Activated T-helper 17 cell treated with anti-CD3 and anti-CD28 coated beads, Interleukin-2, amount 50 U/mL, for 72 hours (primary cell): ENCODE measurements at regions not wholly inside any gene's neighbourhood (a gene's known extent, or its start where the extent isn't known, plus 50 kb on each side); places are given as distances from the start of the nearest gene placed in this dataset.

Source experiments
- ATAC-seq: fragments of 150-1000 bp; cut with Tn5 transposase; replicated peaks from 2 replicates; pipeline ENCODE4 v1.10.0; 2021; ENCODE audit warnings: mild to moderate bottlenecking, moderate library complexity
- H3K27ac Mint-ChIP-seq: one replicate; pipeline ENCODE4 v1.8.0; 2022; ENCODE audit warnings: mixed read lengths
- H3K27me3 Mint-ChIP-seq: one replicate; pipeline ENCODE4 v1.8.0; 2022; ENCODE audit warnings: mixed read lengths
- H3K36me3 Mint-ChIP-seq: one replicate; pipeline ENCODE4 v1.8.0; 2022; ENCODE audit warnings: low read depth, mild to moderate bottlenecking, mixed read lengths
- H3K4me1 Mint-ChIP-seq: one replicate; pipeline ENCODE4 v1.8.0; 2022; ENCODE audit warnings: mixed read lengths
- H3K4me3 Mint-ChIP-seq: one replicate; pipeline ENCODE4 v1.8.0; 2022; ENCODE audit warnings: mild to moderate bottlenecking, mixed read lengths
- H3K9me3 Mint-ChIP-seq: one replicate; pipeline ENCODE4 v1.8.0; 2022; ENCODE audit warnings: mixed read lengths

- no peaks in the 10 kb centered on the region for H3K36me3 Mint-ChIP-seq
- ATAC-seq = no peak
- no peaks in the 10 kb centered on the region for H3K27me3 Mint-ChIP-seq
- H3K27ac Mint-ChIP-seq = no peak overlapping the region
- H3K9me3 Mint-ChIP-seq = no peaks in the 10 kb centered on the region
- H3K4me1 Mint-ChIP-seq = no peaks in the 10 kb centered on the region
- no peak overlapping the region for H3K4me3 Mint-ChIP-seq
Measured at GRCh38 chrX:20796450-20796849, 529.7 kb upstream of the RPS6KA3 start.

GRCh38 chrX:20789103-20789502 is 522.4 kb upstream of the RPS6KA3 start:
- Mint-ChIP-seq H3K9me3 (no peaks in the 10 kb centered on the region), H3K36me3 (no peaks in the 10 kb centered on the region), H3K4me1 (no peaks in the 10 kb centered on the region), H3K27ac (no peak overlapping the region), H3K4me3 (no peak overlapping the region), H3K27me3 (no peaks in the 10 kb centered on the region)
- no peak for ATAC-seq

DNA sequence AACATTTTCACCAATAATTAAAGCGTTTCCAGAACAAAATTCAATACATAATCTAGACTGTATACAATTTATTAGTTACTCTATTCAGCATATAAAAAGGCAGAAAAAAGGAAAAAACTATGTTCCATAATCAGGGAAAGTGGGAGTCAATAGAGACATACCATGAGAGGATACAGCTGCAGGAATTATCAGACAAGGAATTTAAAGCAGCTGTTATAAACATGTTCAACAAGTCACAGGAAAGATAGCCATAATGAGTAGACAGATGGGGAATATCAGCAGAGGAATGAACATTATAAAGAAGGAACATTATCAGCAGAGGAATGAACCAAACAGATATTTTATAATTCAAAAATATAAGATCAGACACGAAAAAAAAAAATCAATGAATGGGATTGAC is 500.6 kb upstream of the RPS6KA3 start:
- no peaks in the 10 kb centered on the region for H3K9me3 Mint-ChIP-seq
- no peak overlapping the region for H3K4me3 Mint-ChIP-seq
- no peak overlapping the region for H3K27ac Mint-ChIP-seq
- H3K36me3 Mint-ChIP-seq = no peaks in the 10 kb centered on the region
- no peak for ATAC-seq
- no peaks in the 10 kb centered on the region for H3K4me1 Mint-ChIP-seq
- peaks cover 3% of the 10 kb centered on the region for H3K27me3 Mint-ChIP-seq

DNA sequence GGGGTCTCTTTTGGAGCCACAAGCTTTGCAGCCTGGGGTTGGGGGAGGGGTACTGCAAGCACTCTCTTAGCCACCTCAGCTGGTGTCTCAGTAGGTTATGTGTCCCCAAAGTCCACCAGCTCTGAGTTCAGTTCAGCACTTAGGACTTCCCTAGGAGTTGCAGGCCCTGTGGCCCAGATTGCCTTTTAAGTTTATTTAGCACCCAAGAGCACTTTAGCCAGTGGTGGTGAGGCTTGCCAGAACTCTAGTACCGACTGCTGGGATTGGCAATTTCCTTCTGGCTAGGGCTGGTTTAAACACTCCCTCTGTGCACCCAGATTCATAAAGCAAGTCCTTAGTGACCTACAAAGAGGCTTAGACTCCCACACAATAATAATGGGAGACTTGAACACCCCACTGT is 489.9 kb upstream of the RPS6KA3 start:
- H3K27me3 Mint-ChIP-seq = peaks cover 4% of the 10 kb centered on the region
- H3K27ac Mint-ChIP-seq = no peak overlapping the region
- ATAC-seq = no peak
- no peaks in the 10 kb centered on the region for H3K36me3 Mint-ChIP-seq
- no peaks in the 10 kb centered on the region for H3K9me3 Mint-ChIP-seq
- H3K4me1 Mint-ChIP-seq = no peaks in the 10 kb centered on the region
- H3K4me3 Mint-ChIP-seq = no peak overlapping the region

DNA sequence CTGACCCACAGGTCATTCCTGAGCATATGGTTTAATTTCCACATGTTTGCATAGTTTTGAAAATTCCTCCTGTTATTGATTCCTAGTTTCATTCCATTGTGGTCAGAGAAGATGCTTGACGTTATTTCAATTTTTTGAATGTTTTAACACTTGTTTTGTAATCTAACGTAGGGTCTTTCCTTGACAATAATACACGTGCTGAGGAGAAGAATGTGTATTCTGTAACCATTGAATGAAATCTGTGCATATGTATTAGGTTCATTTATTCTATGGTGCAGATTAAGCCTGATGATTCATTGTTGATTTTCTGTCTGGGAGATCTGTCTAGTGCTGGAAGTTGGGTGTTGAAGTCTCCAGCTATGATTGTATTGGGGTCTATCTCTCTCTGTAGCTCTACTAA is 486.4 kb upstream of the RPS6KA3 start:
- Mint-ChIP-seq H3K9me3 (no peaks in the 10 kb centered on the region), H3K36me3 (no peaks in the 10 kb centered on the region), H3K4me3 (no peak overlapping the region), H3K27ac (no peak overlapping the region), H3K27me3 (peaks cover 4% of the 10 kb centered on the region), H3K4me1 (no peaks in the 10 kb centered on the region)
- ATAC-seq = no peak

DNA sequence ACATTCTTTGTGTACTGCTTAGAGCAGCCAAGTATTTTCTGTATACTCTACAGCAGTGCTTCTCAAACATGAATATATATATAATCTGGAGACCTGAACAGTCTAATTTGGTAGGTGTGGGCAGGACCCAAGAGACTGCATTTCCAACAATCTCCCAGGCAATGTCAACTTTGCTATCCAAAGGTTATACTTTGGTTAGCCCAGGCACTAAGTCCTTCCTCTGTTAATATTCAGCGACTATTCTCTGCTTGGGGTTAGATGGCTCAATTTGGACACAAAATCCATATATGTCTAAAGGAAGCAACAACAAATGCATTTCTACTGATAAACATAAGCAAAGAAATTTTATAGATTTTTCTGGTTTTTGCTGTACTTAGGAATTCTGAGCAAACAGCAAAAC is 480.0 kb upstream of the RPS6KA3 start:
- Mint-ChIP-seq H3K4me3 (no peak overlapping the region), H3K4me1 (no peaks in the 10 kb centered on the region), H3K27me3 (peaks cover 2% of the 10 kb centered on the region), H3K9me3 (no peaks in the 10 kb centered on the region), H3K27ac (no peak overlapping the region), H3K36me3 (no peaks in the 10 kb centered on the region)
- ATAC-seq = no peak

DNA sequence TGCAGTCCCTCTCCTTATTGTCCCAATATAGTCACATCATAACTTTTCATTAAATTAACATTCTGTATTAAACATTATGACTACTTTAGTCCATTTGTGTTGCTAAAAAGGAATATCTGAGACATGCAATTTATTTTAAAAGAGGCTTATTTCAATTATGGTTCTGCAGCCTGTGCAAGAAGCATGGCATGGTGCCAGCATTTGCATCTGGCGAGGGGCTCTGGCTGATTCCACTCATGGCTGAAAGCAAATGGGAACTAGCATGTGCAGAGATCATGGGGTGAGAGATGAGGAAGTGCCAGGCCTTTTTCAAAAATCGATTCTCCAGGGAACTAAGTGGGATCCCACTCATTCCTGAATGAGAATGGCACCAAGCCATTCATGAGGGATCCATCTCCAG is 476.3 kb upstream of the RPS6KA3 start:
- no peak overlapping the region for H3K4me3 Mint-ChIP-seq
- peaks cover 10% of the 10 kb centered on the region for H3K27me3 Mint-ChIP-seq
- H3K4me1 Mint-ChIP-seq = no peaks in the 10 kb centered on the region
- H3K36me3 Mint-ChIP-seq = no peaks in the 10 kb centered on the region
- ATAC-seq = no peak
- no peaks in the 10 kb centered on the region for H3K9me3 Mint-ChIP-seq
- H3K27ac Mint-ChIP-seq = no peak overlapping the region

GRCh38 chrX:20742106-20742505 is 475.4 kb upstream of the RPS6KA3 start:
- no peak overlapping the region for H3K4me3 Mint-ChIP-seq
- H3K27ac Mint-ChIP-seq = no peak overlapping the region
- H3K27me3 Mint-ChIP-seq = peaks cover 10% of the 10 kb centered on the region
- H3K9me3 Mint-ChIP-seq = no peaks in the 10 kb centered on the region
- ATAC-seq = no peak
- H3K4me1 Mint-ChIP-seq = no peaks in the 10 kb centered on the region
- no peaks in the 10 kb centered on the region for H3K36me3 Mint-ChIP-seq

DNA sequence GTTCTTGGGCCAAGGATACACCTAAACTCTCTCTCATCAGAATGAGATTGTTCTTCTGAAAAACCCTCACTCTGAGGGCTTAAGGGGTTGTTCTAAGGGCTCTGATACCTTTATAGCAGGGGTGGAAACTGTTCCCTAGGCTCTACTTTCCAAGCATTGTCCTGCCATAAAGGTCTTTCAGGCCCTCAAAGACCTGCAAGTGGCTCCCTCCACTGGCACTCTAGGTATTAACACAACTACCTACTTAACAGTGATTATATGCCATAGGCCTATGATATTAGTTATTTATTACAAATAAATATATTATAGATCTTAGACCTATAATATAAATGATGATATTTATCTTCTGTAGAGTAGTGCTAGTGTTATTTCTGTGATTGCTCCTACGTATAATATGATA is 473.7 kb upstream of the RPS6KA3 start:
- Mint-ChIP-seq H3K4me3 (no peak overlapping the region), H3K27me3 (peaks cover 13% of the 10 kb centered on the region), H3K4me1 (no peaks in the 10 kb centered on the region), H3K9me3 (no peaks in the 10 kb centered on the region), H3K36me3 (no peaks in the 10 kb centered on the region), H3K27ac (no peak overlapping the region)
- ATAC-seq = no peak

- Mint-ChIP-seq H3K27me3 (peaks cover 16% of the 10 kb centered on the region), H3K4me3 (no peak overlapping the region), H3K4me1 (no peaks in the 10 kb centered on the region), H3K36me3 (no peaks in the 10 kb centered on the region), H3K9me3 (no peaks in the 10 kb centered on the region), H3K27ac (no peak overlapping the region)
- ATAC-seq = no peak
Measured at GRCh38 chrX:20739038-20739745, 472.5 kb upstream of the RPS6KA3 start.

DNA sequence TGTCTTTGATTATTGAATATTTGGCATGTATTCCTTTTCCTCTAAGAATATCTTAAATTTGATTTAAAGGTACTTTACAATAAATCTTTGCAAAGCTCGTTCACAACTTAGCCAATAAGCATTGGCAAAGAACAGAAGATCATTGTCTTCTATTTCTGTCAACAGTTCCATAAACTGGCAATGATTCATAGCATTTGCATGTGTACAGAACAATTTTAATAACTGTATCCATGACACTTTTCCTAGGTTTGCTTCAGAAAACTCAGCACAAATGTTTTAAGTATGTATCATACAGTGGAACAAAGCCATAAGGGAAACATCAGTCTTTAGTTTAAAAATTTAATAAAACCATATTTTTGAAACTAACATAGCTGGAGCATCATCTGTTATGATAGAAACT is 462.7 kb upstream of the RPS6KA3 start:
- Mint-ChIP-seq H3K4me3 (no peak overlapping the region), H3K9me3 (no peaks in the 10 kb centered on the region), H3K4me1 (no peaks in the 10 kb centered on the region), H3K27me3 (no peaks in the 10 kb centered on the region), H3K27ac (no peak overlapping the region), H3K36me3 (no peaks in the 10 kb centered on the region)
- ATAC-seq = no peak

DNA sequence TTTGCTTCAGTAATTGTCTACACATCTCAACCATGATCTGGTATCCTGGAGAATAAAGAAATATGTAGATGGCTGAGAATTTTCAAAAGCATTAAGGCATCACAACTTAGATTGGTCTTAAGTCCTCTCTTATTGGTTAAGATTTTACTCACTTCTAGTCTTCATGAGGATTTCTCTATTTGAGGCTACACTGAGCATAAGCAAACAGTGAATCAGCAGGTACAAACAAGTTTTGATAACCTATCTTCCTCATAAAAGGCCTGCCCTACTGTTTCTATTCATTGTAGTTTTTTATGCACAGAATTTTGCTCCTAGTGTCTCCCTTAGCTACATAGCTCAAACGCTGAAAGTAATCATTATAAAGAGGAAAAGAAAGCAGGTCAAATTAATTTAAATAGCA is 460.7 kb upstream of the RPS6KA3 start:
- Mint-ChIP-seq H3K9me3 (no peaks in the 10 kb centered on the region), H3K27me3 (no peaks in the 10 kb centered on the region)
- ATAC-seq = no peak

DNA sequence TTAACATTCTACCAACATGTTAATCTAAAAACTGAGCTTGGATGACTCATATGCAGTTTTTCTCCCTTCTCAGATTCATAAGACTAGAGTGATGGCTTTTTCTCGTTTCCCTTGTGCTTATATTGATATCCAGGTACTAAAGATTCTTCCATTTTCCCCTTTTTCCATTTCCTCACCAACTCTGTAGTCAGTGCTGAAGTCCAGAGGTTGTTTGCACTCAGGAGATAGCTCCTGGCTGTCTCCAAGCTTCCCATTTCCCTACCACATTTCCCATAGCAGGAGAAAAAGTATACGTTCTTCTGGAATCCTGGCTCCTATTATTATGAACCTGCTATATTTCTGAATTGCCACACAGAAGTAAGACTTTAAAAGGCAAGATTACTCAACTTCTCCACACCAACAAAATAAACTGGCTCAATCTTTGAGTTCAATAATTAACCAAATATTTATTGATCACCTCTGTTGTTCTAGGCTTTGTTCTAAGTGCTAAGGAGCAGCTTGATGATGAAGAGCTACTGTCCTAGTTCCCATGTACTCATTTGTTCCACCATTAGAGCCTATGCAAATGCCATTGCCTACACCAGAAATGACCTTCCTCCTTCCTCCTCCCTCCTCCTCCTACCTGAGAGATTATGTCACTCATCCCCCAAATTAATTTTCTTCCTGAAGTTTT is 454.4 kb upstream of the RPS6KA3 start:
- H3K4me3 Mint-ChIP-seq = no peak overlapping the region
- H3K4me1 Mint-ChIP-seq = no peaks in the 10 kb centered on the region
- H3K27me3 Mint-ChIP-seq = peaks cover 4% of the 10 kb centered on the region
- H3K9me3 Mint-ChIP-seq = no peaks in the 10 kb centered on the region
- no peaks in the 10 kb centered on the region for H3K36me3 Mint-ChIP-seq
- H3K27ac Mint-ChIP-seq = no peak overlapping the region
- no peak for ATAC-seq

More for the DNA sequence above, 460.7 kb upstream of the RPS6KA3 start:
- Mint-ChIP-seq H3K4me3 (no peak overlapping the region), H3K27ac (no peak overlapping the region), H3K36me3 (no peaks in the 10 kb centered on the region), H3K4me1 (no peaks in the 10 kb centered on the region)

- no peaks in the 10 kb centered on the region for H3K9me3 Mint-ChIP-seq
- no peaks in the 10 kb centered on the region for H3K36me3 Mint-ChIP-seq
- H3K4me3 Mint-ChIP-seq = no peak overlapping the region
- no peak for ATAC-seq
- no peaks in the 10 kb centered on the region for H3K4me1 Mint-ChIP-seq
- H3K27ac Mint-ChIP-seq = no peak overlapping the region
- peaks cover 4% of the 10 kb centered on the region for H3K27me3 Mint-ChIP-seq
Measured at GRCh38 chrX:20718592-20719380, 452.1 kb upstream of the RPS6KA3 start.

- no peak overlapping the region for H3K4me3 Mint-ChIP-seq
- no peak for ATAC-seq
Measured at GRCh38 chrX:20715176-20715575, 448.5 kb upstream of the RPS6KA3 start.

More at GRCh38 chrX:20715176-20715575, 448.5 kb upstream of the RPS6KA3 start:
- no peaks in the 10 kb centered on the region for H3K9me3 Mint-ChIP-seq
- no peaks in the 10 kb centered on the region for H3K4me1 Mint-ChIP-seq
- peaks cover 6% of the 10 kb centered on the region for H3K27me3 Mint-ChIP-seq
- H3K27ac Mint-ChIP-seq = no peak overlapping the region
- no peaks in the 10 kb centered on the region for H3K36me3 Mint-ChIP-seq
